NCI-H82 treated with DMSO at 0.1 percent for 48 hours (cell line): ENCODE measurements at regions not wholly inside any gene's neighbourhood (a gene's known extent, or its start where the extent isn't known, plus 50 kb on each side); places are given as distances from the start of the nearest gene placed in this dataset.

ENCODE experiments used
- DNase-seq: peaks from one replicate; lab custom pipeline; 2025; ENCODE audit not compliant: unreplicated experiment; lab: John Stamatoyannopoulos, UW

- no peak for DNase-seq
Observed at GRCh38 chr21:41653954-41654491, 112.8 kb downstream of the RIPK4 start.

GRCh38 chr21:41653243-41653953 lies 113.5 kb downstream of the RIPK4 start:
- no peak for DNase-seq

- no peak for DNase-seq
Observed at GRCh38 chr21:41651830-41652229, 115.0 kb downstream of the RIPK4 start.

- no peak for DNase-seq
Observed at GRCh38 chr21:41651406-41651805, 115.4 kb downstream of the RIPK4 start.

GRCh38 chr21:41650526-41651145 lies 116.2 kb downstream of the RIPK4 start:
- no peak for DNase-seq

GRCh38 chr21:41648591-41649031 lies 118.2 kb downstream of the RIPK4 start:
- no peak for DNase-seq

- no peak for DNase-seq
Observed at GRCh38 chr21:41647806-41648561, 118.9 kb downstream of the RIPK4 start.

- DNase-seq, result no peak
Observed at GRCh38 chr21:41643246-41643966, 123.4 kb downstream of the RIPK4 start.

GRCh38 chr21:41641821-41642701 lies 124.8 kb downstream of the RIPK4 start:
- DNase-seq, result no peak

GRCh38 chr21:41641510-41641815 lies 125.4 kb downstream of the RIPK4 start:
- no peak for DNase-seq

- no peak for DNase-seq
Observed at GRCh38 chr21:41640748-41641509, 125.9 kb downstream of the RIPK4 start.

- no peak for DNase-seq
Observed at GRCh38 chr21:41639766-41640165, 127.1 kb downstream of the RIPK4 start.

- DNase-seq, result no peak
Observed at GRCh38 chr21:41639336-41639735, 127.5 kb downstream of the RIPK4 start.

GRCh38 chr21:41638201-41638790 lies 128.6 kb downstream of the RIPK4 start:
- no peak for DNase-seq

- DNase-seq, result no peak
Observed at GRCh38 chr21:41636636-41637630, 129.0 kb upstream of the TMPRSS2 start.

GRCh38 chr21:41635874-41636273 lies 127.9 kb upstream of the TMPRSS2 start:
- no peak for DNase-seq

- no peak for DNase-seq
Observed at GRCh38 chr21:41634858-41635257, 126.9 kb upstream of the TMPRSS2 start.

GRCh38 chr21:41634211-41634694 lies 126.3 kb upstream of the TMPRSS2 start:
- no peak for DNase-seq
